MM.1S (cell line): ENCODE measurements at regions not wholly inside any gene's neighbourhood (a gene's known extent, or its start where the extent isn't known, plus 50 kb on each side); places are given as distances from the start of the nearest gene placed in this dataset.

Experiments used
- EZH2 ChIP-seq: fragments of 300-600 bp; sonication (generic); optimal IDR thresholded peaks from 2 replicates; pipeline ENCODE3; 2017; ENCODE audit warnings: low read depth, mild to moderate bottlenecking, antibody characterized with exemption, low read length, mixed read lengths
- EZH2phosphoT487 ChIP-seq: fragments of 300-600 bp; sonication (generic); IDR thresholded peaks from 2 replicates; pipeline ENCODE4 v1.6.1; 2018; ENCODE audit warnings: antibody characterized with exemption, low read length
- TF ChIP-seq, protein P1 (sequence below): fragments of 300-600 bp; sonication (generic); IDR thresholded peaks from 2 replicates; pipeline ENCODE4 v1.5.1; 2016; ENCODE audit warnings: antibody characterized with exemption, low read length, mixed read lengths

DNA sequence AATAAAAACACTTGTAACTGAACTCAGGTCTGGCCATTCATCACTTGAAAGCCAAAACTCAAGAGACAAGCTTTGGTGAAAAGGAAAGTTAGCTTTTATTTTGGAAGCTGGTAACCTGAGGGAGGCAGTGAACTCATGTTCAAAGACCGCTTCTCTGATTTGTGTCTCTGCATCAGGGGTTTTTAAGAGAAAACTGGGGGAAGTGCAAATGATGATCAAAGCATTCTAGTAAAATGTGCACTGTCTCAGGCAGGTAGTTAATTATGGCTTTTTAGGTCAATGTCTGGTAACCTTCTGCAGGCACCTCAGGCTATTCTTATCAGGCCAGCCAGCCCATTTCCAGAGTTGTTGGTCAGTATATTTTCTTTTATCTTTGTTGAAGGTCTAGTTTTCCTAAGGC is 162.2 kb downstream of the SYT10 start:
- TF ChIP-seq EZH2phosphoT487 (no peak), EZH2 (no peak)
- TF ChIP-seq, protein P1, sequence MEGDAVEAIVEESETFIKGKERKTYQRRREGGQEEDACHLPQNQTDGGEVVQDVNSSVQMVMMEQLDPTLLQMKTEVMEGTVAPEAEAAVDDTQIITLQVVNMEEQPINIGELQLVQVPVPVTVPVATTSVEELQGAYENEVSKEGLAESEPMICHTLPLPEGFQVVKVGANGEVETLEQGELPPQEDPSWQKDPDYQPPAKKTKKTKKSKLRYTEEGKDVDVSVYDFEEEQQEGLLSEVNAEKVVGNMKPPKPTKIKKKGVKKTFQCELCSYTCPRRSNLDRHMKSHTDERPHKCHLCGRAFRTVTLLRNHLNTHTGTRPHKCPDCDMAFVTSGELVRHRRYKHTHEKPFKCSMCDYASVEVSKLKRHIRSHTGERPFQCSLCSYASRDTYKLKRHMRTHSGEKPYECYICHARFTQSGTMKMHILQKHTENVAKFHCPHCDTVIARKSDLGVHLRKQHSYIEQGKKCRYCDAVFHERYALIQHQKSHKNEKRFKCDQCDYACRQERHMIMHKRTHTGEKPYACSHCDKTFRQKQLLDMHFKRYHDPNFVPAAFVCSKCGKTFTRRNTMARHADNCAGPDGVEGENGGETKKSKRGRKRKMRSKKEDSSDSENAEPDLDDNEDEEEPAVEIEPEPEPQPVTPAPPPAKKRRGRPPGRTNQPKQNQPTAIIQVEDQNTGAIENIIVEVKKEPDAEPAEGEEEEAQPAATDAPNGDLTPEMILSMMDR, result no peak
